ENCODE measurements at regions not wholly inside any gene's neighbourhood (a gene's known extent, or its start where the extent isn't known, plus 50 kb on each side); places are given as distances from the start of the nearest gene placed in this dataset.

DNA sequence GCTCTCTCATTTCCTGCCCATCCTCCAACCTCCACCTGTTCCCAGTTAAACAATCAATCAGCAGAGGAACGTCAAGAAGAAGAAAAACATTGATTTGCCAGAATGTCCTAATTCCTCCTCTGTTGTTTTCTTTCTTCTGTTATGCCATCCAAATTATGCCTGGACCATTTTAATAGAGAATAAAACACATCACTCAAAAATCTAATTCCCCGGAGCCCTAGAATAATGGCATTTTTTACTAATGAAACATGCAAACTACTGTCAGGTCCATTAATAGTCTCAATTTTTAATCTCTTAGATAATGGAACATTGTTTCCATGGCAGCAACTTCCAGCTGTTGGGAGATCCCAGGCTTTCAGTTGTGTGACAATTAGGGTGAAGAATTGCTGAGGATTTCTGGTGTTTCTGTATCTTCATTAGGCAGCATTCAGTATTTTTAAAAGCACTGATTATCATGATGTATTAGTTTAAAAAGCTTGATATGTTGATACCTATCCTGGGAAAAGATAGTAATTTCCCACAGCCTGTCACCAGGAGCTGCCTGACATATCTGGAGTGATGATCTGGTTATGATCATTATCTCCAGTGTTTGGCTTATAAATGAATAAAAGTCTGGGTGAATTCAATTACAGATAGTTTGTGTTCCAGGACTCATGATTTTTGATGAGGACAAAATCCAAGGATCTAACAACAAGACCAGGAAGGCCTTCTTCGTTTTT, 209.8 kb downstream of the TPBG start:
- no peaks in the 10 kb centered on the region for H3K4me1 ChIP-seq (ENCODE audit: control insufficient read depth, insufficient read depth, low read length)
- WGBS (ENCODE audit: insufficient coverage, low lambda C conversion rate) = 100% methylated on average over 1 of the region's 3 CpGs
- H3K9me3 ChIP-seq (ENCODE audit: control insufficient read depth, low read depth, low read length) = no peaks in the 10 kb centered on the region
- H3K4me3 ChIP-seq (ENCODE audit: low read length) = no peak overlapping the region
- no peaks in the 10 kb centered on the region for H3K36me3 ChIP-seq (ENCODE audit: control insufficient read depth, insufficient read depth, low read length)
- no peaks in the 10 kb centered on the region for H3K27me3 ChIP-seq (ENCODE audit: control insufficient read depth, insufficient read depth, low read length)
- no peak overlapping the region for H3K27ac ChIP-seq (ENCODE audit: low read length)
- no peak for DNase-seq

GRCh38 chr6:82576284-82576683, 212.7 kb downstream of the TPBG start:
- no CpG with 5 or more reads among the region's 1 CpG for WGBS (ENCODE audit: insufficient coverage, low lambda C conversion rate)
- Histone ChIP-seq H3K4me3 (ENCODE audit: low read length) (no peak overlapping the region), H3K4me1 (ENCODE audit: control insufficient read depth, insufficient read depth, low read length) (no peaks in the 10 kb centered on the region), H3K9me3 (ENCODE audit: control insufficient read depth, low read depth, low read length) (no peaks in the 10 kb centered on the region), H3K27me3 (ENCODE audit: control insufficient read depth, insufficient read depth, low read length) (no peaks in the 10 kb centered on the region), H3K27ac (ENCODE audit: low read length) (no peak overlapping the region), H3K36me3 (ENCODE audit: control insufficient read depth, insufficient read depth, low read length) (no peaks in the 10 kb centered on the region)
- no peak for DNase-seq

DNA sequence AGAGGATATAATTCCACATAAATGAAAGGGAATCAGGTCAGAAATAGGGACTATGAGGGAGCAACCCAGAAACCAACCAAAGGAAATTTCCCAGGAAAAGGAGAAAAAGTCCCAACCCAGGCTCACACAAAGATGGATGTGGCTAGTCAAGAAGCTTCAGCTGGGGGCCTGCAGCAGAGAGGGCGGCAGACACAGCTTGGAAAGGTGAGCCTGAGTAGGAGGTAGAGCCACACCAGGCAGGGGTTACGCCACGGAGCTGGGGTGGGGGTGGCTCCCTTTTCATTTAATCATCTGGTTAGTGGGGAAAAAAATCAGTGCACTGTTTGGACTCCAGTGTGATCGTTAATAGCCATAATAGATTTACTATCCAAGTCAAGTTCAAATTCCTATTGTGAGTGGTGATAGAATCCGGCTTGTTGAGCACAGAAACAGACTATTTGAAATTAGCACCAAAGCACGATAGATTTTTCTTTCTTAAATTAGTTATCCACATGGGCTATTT, 220.6 kb downstream of the TPBG start:
- no CpG with 5 or more reads among the region's 6 CpGs for WGBS (ENCODE audit: insufficient coverage, low lambda C conversion rate)
- no peaks in the 10 kb centered on the region for H3K4me1 ChIP-seq (ENCODE audit: control insufficient read depth, insufficient read depth, low read length)
- no peak overlapping the region for H3K4me3 ChIP-seq (ENCODE audit: low read length)
- no peak for DNase-seq
- H3K36me3 ChIP-seq (ENCODE audit: control insufficient read depth, insufficient read depth, low read length) = no peaks in the 10 kb centered on the region
- H3K27ac ChIP-seq (ENCODE audit: low read length) = no peak overlapping the region
- H3K27me3 ChIP-seq (ENCODE audit: control insufficient read depth, insufficient read depth, low read length) = no peaks in the 10 kb centered on the region
- H3K9me3 ChIP-seq (ENCODE audit: control insufficient read depth, low read depth, low read length) = no peaks in the 10 kb centered on the region

GRCh38 chr6:82584856-82585255, 221.2 kb downstream of the TPBG start:
- no peak overlapping the region for H3K27ac ChIP-seq (ENCODE audit: low read length)
- H3K4me1 ChIP-seq (ENCODE audit: control insufficient read depth, insufficient read depth, low read length) = no peaks in the 10 kb centered on the region
- H3K4me3 ChIP-seq (ENCODE audit: low read length) = no peak overlapping the region
- no peak for DNase-seq
- H3K9me3 ChIP-seq (ENCODE audit: control insufficient read depth, low read depth, low read length) = no peaks in the 10 kb centered on the region
- 80% methylated on average over 2 of the region's 3 CpGs for WGBS (ENCODE audit: insufficient coverage, low lambda C conversion rate)
- H3K27me3 ChIP-seq (ENCODE audit: control insufficient read depth, insufficient read depth, low read length) = no peaks in the 10 kb centered on the region
- no peaks in the 10 kb centered on the region for H3K36me3 ChIP-seq (ENCODE audit: control insufficient read depth, insufficient read depth, low read length)

DNA sequence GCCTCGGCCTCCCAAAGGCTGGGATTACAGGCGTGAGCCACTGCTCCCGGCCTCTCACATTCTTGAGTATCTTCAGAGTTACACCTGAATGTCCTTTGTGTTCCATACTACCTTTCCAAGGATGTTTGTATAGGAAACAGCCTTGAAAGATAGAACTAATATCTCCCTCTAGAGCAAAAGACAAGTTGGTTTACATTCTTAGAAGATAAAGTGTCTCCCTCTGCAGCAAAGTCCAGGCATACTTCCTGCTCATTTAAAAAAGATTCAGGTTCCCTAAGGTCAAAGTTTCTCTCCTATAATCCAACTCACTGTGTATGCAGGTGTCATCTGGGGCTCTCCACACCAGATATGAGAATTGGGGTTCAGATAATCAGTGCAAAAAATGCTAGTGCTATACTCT, 224.4 kb downstream of the TPBG start:
- no CpG with 5 or more reads among the region's 3 CpGs for WGBS (ENCODE audit: insufficient coverage, low lambda C conversion rate)
- DNase-seq = no peak
- H3K27ac ChIP-seq (ENCODE audit: low read length) = no peak overlapping the region

GRCh38 chr6:82588859-82589412, 225.3 kb downstream of the TPBG start:
- H3K27ac ChIP-seq (ENCODE audit: low read length) = no peak overlapping the region
- DNase-seq = no peak
- H3K27me3 ChIP-seq (ENCODE audit: control insufficient read depth, insufficient read depth, low read length) = no peaks in the 10 kb centered on the region
- H3K36me3 ChIP-seq (ENCODE audit: control insufficient read depth, insufficient read depth, low read length) = no peaks in the 10 kb centered on the region
- H3K4me3 ChIP-seq (ENCODE audit: low read length) = no peak overlapping the region
- no peaks in the 10 kb centered on the region for H3K9me3 ChIP-seq (ENCODE audit: control insufficient read depth, low read depth, low read length)
- H3K4me1 ChIP-seq (ENCODE audit: control insufficient read depth, insufficient read depth, low read length) = no peaks in the 10 kb centered on the region
- WGBS (ENCODE audit: insufficient coverage, low lambda C conversion rate) = 93% methylated on average over 1 of the region's 1 CpG

More for the DNA sequence above, 224.4 kb downstream of the TPBG start:
- no peaks in the 10 kb centered on the region for H3K9me3 ChIP-seq (ENCODE audit: control insufficient read depth, low read depth, low read length)
- no peak overlapping the region for H3K4me3 ChIP-seq (ENCODE audit: low read length)
- H3K4me1 ChIP-seq (ENCODE audit: control insufficient read depth, insufficient read depth, low read length) = no peaks in the 10 kb centered on the region
- H3K36me3 ChIP-seq (ENCODE audit: control insufficient read depth, insufficient read depth, low read length) = no peaks in the 10 kb centered on the region
- H3K27me3 ChIP-seq (ENCODE audit: control insufficient read depth, insufficient read depth, low read length) = no peaks in the 10 kb centered on the region

DNA sequence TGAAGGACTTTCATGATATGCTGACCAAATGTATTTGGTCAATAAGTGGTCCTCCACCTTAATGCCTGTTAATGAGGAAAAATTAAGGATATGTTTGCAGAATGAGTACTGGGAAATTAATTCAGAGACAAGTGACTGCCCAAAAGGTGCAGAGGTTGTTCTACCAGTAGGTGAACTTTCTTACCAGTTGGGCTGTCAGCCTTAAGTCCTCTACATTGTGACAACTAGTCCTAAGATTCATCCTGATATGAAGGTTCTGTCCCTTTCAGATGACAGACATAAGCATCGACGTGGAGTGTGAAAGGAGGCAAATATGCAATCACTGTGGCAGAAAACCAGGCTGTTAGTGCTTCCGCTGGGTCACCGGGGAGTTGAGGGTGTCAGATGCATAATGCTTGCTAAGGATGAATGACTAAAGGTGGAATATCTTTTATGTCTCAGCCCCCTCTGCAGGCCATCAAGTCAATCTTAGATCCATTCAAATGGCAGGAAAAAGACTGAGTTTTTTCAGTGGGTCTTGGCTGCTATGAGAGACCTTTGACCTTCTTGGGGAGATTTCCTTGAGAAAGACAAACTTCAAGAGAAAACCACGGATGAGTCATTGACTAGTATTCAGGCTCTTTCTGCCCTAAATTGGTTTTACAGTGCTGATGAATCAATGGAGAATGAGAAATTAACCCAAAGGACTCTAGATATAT, 226.0 kb downstream of the TPBG start:
- Histone ChIP-seq H3K27me3 (ENCODE audit: control insufficient read depth, insufficient read depth, low read length) (no peaks in the 10 kb centered on the region), H3K36me3 (ENCODE audit: control insufficient read depth, insufficient read depth, low read length) (no peaks in the 10 kb centered on the region), H3K27ac (ENCODE audit: low read length) (no peak overlapping the region), H3K4me3 (ENCODE audit: low read length) (no peak overlapping the region), H3K9me3 (ENCODE audit: control insufficient read depth, low read depth, low read length) (no peaks in the 10 kb centered on the region), H3K4me1 (ENCODE audit: control insufficient read depth, insufficient read depth, low read length) (no peaks in the 10 kb centered on the region)
- DNase-seq = no peak
- WGBS (ENCODE audit: insufficient coverage, low lambda C conversion rate) = no CpG with 5 or more reads among the region's 5 CpGs

DNA sequence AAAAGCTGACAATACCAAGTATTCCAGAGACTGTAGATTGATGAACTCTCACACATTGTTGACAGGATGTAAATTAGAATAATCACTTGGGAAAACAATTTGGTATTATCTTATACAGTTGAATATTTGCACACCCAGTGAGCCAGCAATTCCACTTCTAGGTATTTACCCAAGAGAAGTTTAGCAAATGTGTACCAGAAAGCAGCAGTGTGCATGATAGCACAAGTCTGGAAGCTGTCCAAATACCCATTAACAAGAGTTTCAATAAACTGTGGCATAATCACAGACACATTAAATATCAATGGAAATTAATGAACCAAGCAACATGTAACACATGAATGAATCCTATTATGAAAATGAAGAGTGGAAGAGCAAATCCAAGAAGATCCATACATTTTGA, 233.6 kb downstream of the TPBG start:
- H3K4me3 ChIP-seq (ENCODE audit: low read length) = no peak overlapping the region
- no peak for DNase-seq
- H3K36me3 ChIP-seq (ENCODE audit: control insufficient read depth, insufficient read depth, low read length) = no peaks in the 10 kb centered on the region
- no peaks in the 10 kb centered on the region for H3K9me3 ChIP-seq (ENCODE audit: control insufficient read depth, low read depth, low read length)
- no peak overlapping the region for H3K27ac ChIP-seq (ENCODE audit: low read length)
- no peaks in the 10 kb centered on the region for H3K4me1 ChIP-seq (ENCODE audit: control insufficient read depth, insufficient read depth, low read length)
- H3K27me3 ChIP-seq (ENCODE audit: control insufficient read depth, insufficient read depth, low read length) = no peaks in the 10 kb centered on the region

GRCh38 chr6:82602776-82603175, 239.2 kb downstream of the TPBG start:
- H3K36me3 ChIP-seq (ENCODE audit: control insufficient read depth, insufficient read depth, low read length) = no peaks in the 10 kb centered on the region
- H3K4me3 ChIP-seq (ENCODE audit: low read length) = no peak overlapping the region
- no peaks in the 10 kb centered on the region for H3K4me1 ChIP-seq (ENCODE audit: control insufficient read depth, insufficient read depth, low read length)
- WGBS (ENCODE audit: insufficient coverage, low lambda C conversion rate) = 88% methylated on average over 3 of the region's 4 CpGs
- no peak for DNase-seq
- H3K27ac ChIP-seq (ENCODE audit: low read length) = no peak overlapping the region
- H3K27me3 ChIP-seq (ENCODE audit: control insufficient read depth, insufficient read depth, low read length) = no peaks in the 10 kb centered on the region
- H3K9me3 ChIP-seq (ENCODE audit: control insufficient read depth, low read depth, low read length) = no peaks in the 10 kb centered on the region

DNA sequence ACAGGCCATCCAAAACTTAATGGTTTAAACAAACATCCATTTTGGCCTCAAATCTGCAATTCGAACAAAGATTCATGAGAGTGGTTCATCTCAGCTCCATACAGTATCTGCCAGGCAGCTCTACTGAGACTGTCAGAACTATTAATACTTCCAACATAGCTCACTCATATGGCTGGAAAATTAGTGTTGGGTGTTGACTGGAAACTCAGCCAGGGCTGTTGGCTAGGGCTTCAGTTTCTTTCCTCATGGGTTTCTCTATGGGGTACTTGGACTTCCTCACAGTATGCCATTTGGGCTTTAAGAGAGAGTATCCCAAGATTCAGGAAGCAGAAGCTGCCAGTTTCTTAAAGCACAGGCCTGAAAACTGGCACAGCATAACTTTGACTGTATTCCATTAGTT, 240.3 kb downstream of the TPBG start:
- DNase-seq = no peak
- WGBS (ENCODE audit: insufficient coverage, low lambda C conversion rate) = no CpG with 5 or more reads among the region's 1 CpG
- H3K4me3 ChIP-seq (ENCODE audit: low read length) = no peak overlapping the region
- H3K36me3 ChIP-seq (ENCODE audit: control insufficient read depth, insufficient read depth, low read length) = no peaks in the 10 kb centered on the region
- no peaks in the 10 kb centered on the region for H3K4me1 ChIP-seq (ENCODE audit: control insufficient read depth, insufficient read depth, low read length)
- no peaks in the 10 kb centered on the region for H3K27me3 ChIP-seq (ENCODE audit: control insufficient read depth, insufficient read depth, low read length)
- H3K27ac ChIP-seq (ENCODE audit: low read length) = no peak overlapping the region
- no peaks in the 10 kb centered on the region for H3K9me3 ChIP-seq (ENCODE audit: control insufficient read depth, low read depth, low read length)
